Hepatocyte (in vitro differentiated cells): ENCODE measurements at regions not wholly inside any gene's neighbourhood (a gene's known extent, or its start where the extent isn't known, plus 50 kb on each side); places are given as distances from the start of the nearest gene placed in this dataset.

Source experiments
- DNase-seq: peaks from one replicate; pipeline ENCODE4 v3.0.0-alpha.2; 2016; ENCODE audit warnings: low spot score
- H2AFZ ChIP-seq: fragments of 200-600 bp; sonication (generic); 2 replicates; pipeline ENCODE4 v1.6.0; 2016; ENCODE audit warnings: antibody characterized with exemption, mild to moderate bottlenecking
- H3K27ac ChIP-seq: fragments of 200-600 bp; sonication (generic); 2 replicates; pipeline ENCODE4 v1.5.1; 2016; ENCODE audit warnings: mild to moderate bottlenecking
- H3K27me3 ChIP-seq: fragments of 200-600 bp; sonication (generic); 2 replicates; pipeline ENCODE4 v1.6.1; 2016
- H3K36me3 ChIP-seq: fragments of 200-600 bp; sonication (generic); replicated peaks from 2 replicates; pipeline ENCODE4 v1.5.1; 2016; ENCODE audit warnings: low read depth; ENCODE audit not compliant: insufficient read depth
- H3K4me1 ChIP-seq: fragments of 200-600 bp; sonication (generic); 2 replicates; pipeline ENCODE4 v1.5.1; 2016; ENCODE audit warnings: mild to moderate bottlenecking, moderate library complexity; ENCODE audit not compliant: insufficient read depth
- H3K4me2 ChIP-seq: fragments of 200-600 bp; sonication (generic); 2 replicates; pipeline ENCODE4 v1.6.0; 2016
- H3K4me3 ChIP-seq: fragments of 200-600 bp; sonication (generic); 2 replicates; pipeline ENCODE4 v1.5.1; 2016; ENCODE audit warnings: mild to moderate bottlenecking
- H3K79me2 ChIP-seq: fragments of 200-600 bp; sonication (generic); 2 replicates; pipeline ENCODE4 v1.6.0; 2017; ENCODE audit warnings: mild to moderate bottlenecking
- H3K9me2 ChIP-seq: fragments of 200-600 bp; sonication (generic); replicated peaks from 2 replicates; pipeline ENCODE4 v1.6.0; 2017; ENCODE audit warnings: mild to moderate bottlenecking; ENCODE audit not compliant: insufficient read depth
- H3K9me3 ChIP-seq: fragments of 200-600 bp; sonication (generic); 2 replicates; pipeline ENCODE4 v1.5.1; 2016; ENCODE audit warnings: low read depth, mild to moderate bottlenecking
- H4K20me1 ChIP-seq: fragments of 200-600 bp; sonication (generic); 2 replicates; pipeline ENCODE4 v1.6.0; 2016; ENCODE audit warnings: mild to moderate bottlenecking; ENCODE audit not compliant: insufficient read depth, poor library complexity, severe bottlenecking
- CTCF ChIP-seq: fragments of 200-600 bp; sonication (generic); IDR thresholded peaks from 2 replicates; pipeline ENCODE4 v1.5.1; 2016; ENCODE audit warnings: antibody characterized with exemption, mild to moderate bottlenecking; ENCODE audit not compliant: poor library complexity
- EZH2 ChIP-seq: fragments of 200-600 bp; sonication (generic); IDR thresholded peaks from 2 replicates; pipeline ENCODE4 v1.6.1; 2016; ENCODE audit warnings: antibody characterized with exemption, mild to moderate bottlenecking, borderline replicate concordance
- EZH2phosphoT487 ChIP-seq: fragments of 200-600 bp; sonication (generic); IDR thresholded peaks from one replicate; pipeline ENCODE4 v1.6.1; 2018; ENCODE audit warnings: antibody characterized with exemption, mild to moderate bottlenecking, low read depth, moderate library complexity; ENCODE audit not compliant: unreplicated experiment, severe bottlenecking
- WGBS: methylation state at CpG from one replicate; pipeline ENCODE4 v1.1.6; 2016; ENCODE audit warnings: low lambda C conversion rate; ENCODE audit errors: missing lambda C conversion rate; 5-methylcytosine and 5-hydroxymethylcytosine counted together

GRCh38 chr9:3716415-3716814 is 190.6 kb upstream of the RFX3 start:
- TF ChIP-seq CTCF (no peak), EZH2phosphoT487 (no peak), EZH2 (no peak)
- H4K20me1 ChIP-seq: no peaks in the 10 kb centered on the region
- DNase-seq: no peak
- no peaks in the 10 kb centered on the region for H3K27me3 ChIP-seq
- no peak overlapping the region for H2AFZ ChIP-seq
- no peaks in the 10 kb centered on the region for H3K9me3 ChIP-seq
- WGBS: 91% methylated on average over 2 of the region's 2 CpGs
- no peaks in the 10 kb centered on the region for H3K4me1 ChIP-seq
- H3K4me2 ChIP-seq: no peak overlapping the region
- no peak overlapping the region for H3K4me3 ChIP-seq
- H3K9me2 ChIP-seq: no peaks in the 10 kb centered on the region
- H3K36me3 ChIP-seq: no peaks in the 10 kb centered on the region
- H3K27ac ChIP-seq: no peak overlapping the region
- no peaks in the 10 kb centered on the region for H3K79me2 ChIP-seq

GRCh38 chr9:3708751-3709150 is 182.9 kb upstream of the RFX3 start:
- TF ChIP-seq CTCF (no peak), EZH2phosphoT487 (no peak), EZH2 (no peak)
- Histone ChIP-seq H3K36me3 (no peaks in the 10 kb centered on the region), H3K4me2 (no peak overlapping the region), H3K4me1 (no peaks in the 10 kb centered on the region), H2AFZ (no peak overlapping the region), H3K79me2 (no peaks in the 10 kb centered on the region), H3K27ac (no peak overlapping the region), H3K27me3 (no peaks in the 10 kb centered on the region), H4K20me1 (no peaks in the 10 kb centered on the region), H3K9me3 (no peaks in the 10 kb centered on the region), H3K4me3 (no peak overlapping the region), H3K9me2 (no peaks in the 10 kb centered on the region)
- DNase-seq: no peak
- WGBS: 95% methylated on average over 1 of the region's 1 CpG

- 96% methylated on average over 2 of the region's 2 CpGs for WGBS
- H3K9me3 ChIP-seq: no peaks in the 10 kb centered on the region
- H3K27me3 ChIP-seq: no peaks in the 10 kb centered on the region
- no peak for DNase-seq
- no peaks in the 10 kb centered on the region for H4K20me1 ChIP-seq
- no peaks in the 10 kb centered on the region for H3K36me3 ChIP-seq
- H3K4me1 ChIP-seq: no peaks in the 10 kb centered on the region
- TF ChIP-seq EZH2phosphoT487 (no peak), CTCF (no peak), EZH2 (no peak)
- no peak overlapping the region for H2AFZ ChIP-seq
- no peak overlapping the region for H3K4me3 ChIP-seq
- H3K9me2 ChIP-seq: no peaks in the 10 kb centered on the region
- H3K4me2 ChIP-seq: no peak overlapping the region
- H3K27ac ChIP-seq: no peak overlapping the region
- H3K79me2 ChIP-seq: no peaks in the 10 kb centered on the region
Observed at GRCh38 chr9:3704890-3705289, 179.1 kb upstream of the RFX3 start.

- Histone ChIP-seq H3K36me3 (no peaks in the 10 kb centered on the region), H3K27me3 (no peaks in the 10 kb centered on the region), H3K4me3 (no peak overlapping the region), H3K4me1 (no peaks in the 10 kb centered on the region), H3K9me2 (no peaks in the 10 kb centered on the region), H3K79me2 (no peaks in the 10 kb centered on the region), H3K27ac (no peak overlapping the region), H2AFZ (no peak overlapping the region), H3K9me3 (no peaks in the 10 kb centered on the region), H3K4me2 (no peak overlapping the region), H4K20me1 (no peaks in the 10 kb centered on the region)
- TF ChIP-seq EZH2phosphoT487 (no peak), EZH2 (no peak), CTCF (no peak)
- DNase-seq: no peak
- WGBS: 86% methylated on average over 2 of the region's 2 CpGs
Observed at GRCh38 chr9:3700772-3701171, 175.0 kb upstream of the RFX3 start.
